ENCODE measurements at regions not wholly inside any gene's neighbourhood (a gene's known extent, or its start where the extent isn't known, plus 50 kb on each side); places are given as distances from the start of the nearest gene placed in this dataset.

- DNase-seq (ENCODE audit: low read depth) = no peak
- H3K4me3 ChIP-seq (ENCODE audit: control insufficient read depth, low read depth, low read length) = no peak overlapping the region
- TF ChIP-seq CTCF (conservative IDR thresholded peaks at IDR 0.05; ENCODE audit: control insufficient read depth, insufficient read depth, low read depth, low read length) = no peak
Observed at GRCh38 chr12:42905419-42905705, 315.8 kb upstream of the PRICKLE1 start.

DNA sequence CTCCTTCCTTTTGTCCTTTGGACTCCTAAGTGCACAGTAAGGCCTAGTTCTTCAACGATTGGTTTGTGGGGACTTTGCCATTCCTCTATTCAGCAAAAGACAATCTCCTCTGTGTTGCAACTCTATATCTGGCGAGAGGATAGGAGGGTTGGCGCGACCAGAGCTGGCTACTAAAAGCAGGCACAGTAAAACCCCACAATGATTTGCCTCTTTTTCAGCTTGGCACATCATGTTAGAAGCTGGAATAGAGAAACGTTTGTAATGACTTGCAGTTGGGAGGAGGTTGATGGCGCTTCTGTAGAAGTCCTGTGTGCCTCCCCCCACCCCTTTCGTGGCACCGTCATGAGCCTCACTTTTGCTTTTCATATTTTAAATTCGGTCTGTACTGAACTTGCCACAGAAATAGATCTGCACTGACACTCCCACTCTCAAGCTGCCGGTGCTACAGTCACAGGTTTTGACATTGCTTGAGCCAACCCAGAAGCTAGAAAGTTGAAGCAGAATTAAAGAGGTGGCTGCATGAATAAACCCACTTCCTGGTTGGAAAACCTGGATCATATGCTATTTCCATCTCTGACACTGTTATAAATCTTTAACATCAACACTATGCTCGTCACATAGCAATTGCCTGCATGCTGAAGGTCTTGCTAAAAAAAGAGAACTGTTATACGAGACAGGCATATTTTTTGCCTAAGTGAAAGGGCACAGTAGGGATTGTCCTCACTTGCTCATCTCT is 315.3 kb upstream of the PRICKLE1 start:
- no peak overlapping the region for H3K4me3 ChIP-seq (ENCODE audit: control insufficient read depth, low read depth, low read length)
- TF ChIP-seq CTCF (conservative IDR thresholded peaks at IDR 0.05; ENCODE audit: control insufficient read depth, insufficient read depth, low read depth, low read length) = no peak
- DNase-seq (ENCODE audit: low read depth) = no peak

DNA sequence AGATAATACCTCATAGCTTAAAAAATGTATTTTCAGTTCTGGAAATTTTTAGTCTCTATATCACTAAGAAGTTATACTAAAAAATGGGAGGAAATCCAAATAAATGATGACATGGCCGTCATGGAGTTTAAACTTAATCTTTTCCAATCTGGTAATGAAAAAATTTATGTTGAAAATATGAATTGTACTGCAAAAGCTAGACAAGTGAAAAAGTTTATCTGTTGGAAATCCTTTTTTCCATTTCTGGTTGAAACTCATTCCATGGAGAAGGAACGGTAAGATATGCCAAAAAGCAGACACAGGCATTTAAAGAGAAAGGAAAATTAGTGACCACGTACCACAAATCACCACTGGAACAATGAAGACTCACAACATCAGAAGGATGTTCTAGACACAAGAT is 314.2 kb upstream of the PRICKLE1 start:
- TF ChIP-seq CTCF (conservative IDR thresholded peaks at IDR 0.05; ENCODE audit: control insufficient read depth, insufficient read depth, low read depth, low read length) = no peak
- H3K4me3 ChIP-seq (ENCODE audit: control insufficient read depth, low read depth, low read length) = no peak overlapping the region
- no peak for DNase-seq (ENCODE audit: low read depth)

- H3K4me3 ChIP-seq (ENCODE audit: control insufficient read depth, low read depth, low read length) = no peak overlapping the region
- TF ChIP-seq CTCF (conservative IDR thresholded peaks at IDR 0.05; ENCODE audit: control insufficient read depth, insufficient read depth, low read depth, low read length) = no peak
- no peak for DNase-seq (ENCODE audit: low read depth)
Observed at GRCh38 chr12:42902001-42902400, 312.5 kb upstream of the PRICKLE1 start.

DNA sequence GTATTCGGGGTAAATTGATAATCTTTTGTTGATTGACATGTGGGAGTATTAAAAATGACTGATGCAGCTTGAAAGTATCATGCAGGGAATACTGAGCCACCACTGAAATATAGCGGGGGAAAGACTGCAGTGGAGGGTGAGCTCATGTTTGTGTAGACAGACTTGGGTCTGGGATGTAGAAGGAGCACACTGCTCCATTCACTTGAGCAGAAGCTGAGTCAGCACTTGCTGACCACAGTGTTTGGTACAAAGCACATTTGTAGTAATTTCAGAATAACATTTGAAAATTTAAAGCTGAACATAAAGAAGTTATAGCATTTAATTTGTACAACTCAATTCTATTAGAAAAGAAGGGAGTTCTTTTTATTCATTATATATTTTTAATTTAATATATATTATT is 304.3 kb upstream of the PRICKLE1 start:
- no peak overlapping the region for H3K4me3 ChIP-seq (ENCODE audit: control insufficient read depth, low read depth, low read length)
- TF ChIP-seq CTCF (conservative IDR thresholded peaks at IDR 0.05; ENCODE audit: control insufficient read depth, insufficient read depth, low read depth, low read length) = no peak
- no peak for DNase-seq (ENCODE audit: low read depth)

- no peak overlapping the region for H3K4me3 ChIP-seq (ENCODE audit: control insufficient read depth, low read depth, low read length)
- no peak for TF ChIP-seq CTCF (conservative IDR thresholded peaks at IDR 0.05; ENCODE audit: control insufficient read depth, insufficient read depth, low read depth, low read length)
- no peak for DNase-seq (ENCODE audit: low read depth)
Observed at GRCh38 chr12:42892702-42893551, 303.4 kb upstream of the PRICKLE1 start.
